ENCODE measurements at regions not wholly inside any gene's neighbourhood (a gene's known extent, or its start where the extent isn't known, plus 50 kb on each side); places are given as distances from the start of the nearest gene placed in this dataset.

- DNase-seq: no peak
These were observed 1362.0 kb downstream of the PCDH9 start for GRCh38 chr13:65868099-65868498.

- DNase-seq: no peak
These were observed 1364.0 kb downstream of the PCDH9 start for GRCh38 chr13:65866138-65866537.

GRCh38 chr13:65865206-65865605 lies 1364.9 kb downstream of the PCDH9 start:
- no peak for DNase-seq

GRCh38 chr13:65864039-65864438 lies 1366.1 kb downstream of the PCDH9 start:
- DNase-seq: no peak

- no peak for DNase-seq
These were observed 1369.8 kb downstream of the PCDH9 start for GRCh38 chr13:65860306-65860705.

GRCh38 chr13:65857942-65858565 lies 1372.1 kb downstream of the PCDH9 start:
- no peak for DNase-seq

- no peak for DNase-seq
These were observed 1373.7 kb downstream of the PCDH9 start for GRCh38 chr13:65856431-65856830.

- DNase-seq: no peak
These were observed 1374.8 kb downstream of the PCDH9 start for GRCh38 chr13:65855242-65855805.

- DNase-seq: no peak
These were observed 1375.7 kb downstream of the PCDH9 start for GRCh38 chr13:65854431-65854830.

GRCh38 chr13:65844266-65844841 lies 1385.8 kb downstream of the PCDH9 start:
- no peak for DNase-seq

GRCh38 chr13:65843314-65843731 lies 1386.8 kb downstream of the PCDH9 start:
- no peak for DNase-seq

- DNase-seq: no peak
These were observed 1389.0 kb downstream of the PCDH9 start for GRCh38 chr13:65841156-65841555.

- no peak for DNase-seq
These were observed 1394.1 kb downstream of the PCDH9 start for GRCh38 chr13:65836066-65836465.

GRCh38 chr13:65834897-65835296 lies 1395.2 kb downstream of the PCDH9 start:
- no peak for DNase-seq

GRCh38 chr13:65830411-65831205 lies 1399.5 kb downstream of the PCDH9 start:
- DNase-seq: no peak

- no peak for DNase-seq
These were observed 1400.7 kb downstream of the PCDH9 start for GRCh38 chr13:65829241-65830008.

GRCh38 chr13:65826657-65827056 lies 1403.5 kb downstream of the PCDH9 start:
- DNase-seq: no peak

GRCh38 chr13:65825039-65825438 lies 1405.1 kb downstream of the PCDH9 start:
- no peak for DNase-seq

GRCh38 chr13:65808061-65808460 lies 1422.1 kb downstream of the PCDH9 start:
- no peak for DNase-seq

GRCh38 chr13:65803530-65804392 lies 1426.4 kb downstream of the PCDH9 start:
- no peak for DNase-seq

GRCh38 chr13:65789815-65790214 lies 1440.3 kb downstream of the PCDH9 start:
- no peak for DNase-seq

- no peak for DNase-seq
These were observed 1443.1 kb downstream of the PCDH9 start for GRCh38 chr13:65787082-65787481.

Measured in activated CD8-positive, alpha-beta memory T cell treated with anti-CD3 and anti-CD28 coated beads, Interleukin-2, amount 50 U/mL, for 4 hours (primary cell).